ENCODE measurements at regions not wholly inside any gene's neighbourhood (a gene's known extent, or its start where the extent isn't known, plus 50 kb on each side); places are given as distances from the start of the nearest gene placed in this dataset.

GRCh38 chr12:74468401-74468800, 69.2 kb upstream of the ATXN7L3B start:
- TF ChIP-seq POLR2A (IDR thresholded peaks at IDR 0.05) (no peak), CTCF (IDR thresholded peaks at IDR 0.05) (no peak), POLR2AphosphoS5 (IDR thresholded peaks at IDR 0.05) (no peak)

All from breast epithelium (tissue), 3 donors.